AG08395 (cell line): ENCODE measurements at regions not wholly inside any gene's neighbourhood (a gene's known extent, or its start where the extent isn't known, plus 50 kb on each side); places are given as distances from the start of the nearest gene placed in this dataset.

ENCODE experiments used
- DNase-seq: peaks from one replicate; pipeline ENCODE4 v3.0.0; 2012; ENCODE audit warnings: mixed read lengths, low spot score

- DNase-seq: no peak
Observed at GRCh38 chr13:109370496-109370895, 415.9 kb downstream of the IRS2 start.

- DNase-seq: no peak
Observed at GRCh38 chr13:109369353-109370052, 416.9 kb downstream of the IRS2 start.

DNA sequence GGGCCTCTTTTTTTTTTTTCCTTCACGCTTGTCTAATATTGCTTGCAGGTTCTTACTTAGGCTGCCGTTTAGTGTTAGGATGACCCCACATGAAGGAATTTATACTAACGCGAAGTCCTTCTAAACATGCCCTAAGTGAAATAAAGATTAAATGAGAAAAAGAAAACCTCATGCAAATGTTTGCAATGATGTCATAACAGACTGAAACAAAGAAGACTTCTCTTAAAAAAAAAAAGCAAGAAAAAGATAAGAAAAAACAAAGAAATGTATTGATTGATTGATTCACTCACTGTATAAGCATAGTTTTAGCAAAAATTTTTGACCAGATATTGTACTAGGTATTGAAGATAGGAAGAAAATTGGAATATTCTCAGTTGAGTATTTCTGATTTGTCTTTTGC, 418.2 kb downstream of the IRS2 start:
- no peak for DNase-seq

GRCh38 chr13:109366525-109366924, 419.9 kb downstream of the IRS2 start:
- no peak for DNase-seq

DNA sequence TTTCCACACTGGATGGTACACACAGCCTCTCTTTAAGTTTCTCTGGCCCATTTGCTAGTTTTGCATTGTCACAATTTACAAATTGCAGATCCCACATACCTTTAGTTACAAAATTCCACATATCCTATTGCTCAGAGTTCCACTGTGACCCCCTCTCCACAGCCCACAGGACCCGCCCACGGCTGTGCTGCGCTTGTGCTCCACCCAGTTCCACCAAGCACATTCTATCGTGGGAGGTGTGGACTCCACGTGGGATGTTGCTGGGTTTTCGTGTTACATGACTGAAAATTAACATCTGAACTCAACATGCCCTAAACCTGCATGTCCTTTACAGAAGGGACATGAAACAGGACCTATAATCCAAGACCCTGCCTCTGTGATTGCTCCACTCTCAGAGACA, 423.0 kb downstream of the IRS2 start:
- DNase-seq: no peak

DNA sequence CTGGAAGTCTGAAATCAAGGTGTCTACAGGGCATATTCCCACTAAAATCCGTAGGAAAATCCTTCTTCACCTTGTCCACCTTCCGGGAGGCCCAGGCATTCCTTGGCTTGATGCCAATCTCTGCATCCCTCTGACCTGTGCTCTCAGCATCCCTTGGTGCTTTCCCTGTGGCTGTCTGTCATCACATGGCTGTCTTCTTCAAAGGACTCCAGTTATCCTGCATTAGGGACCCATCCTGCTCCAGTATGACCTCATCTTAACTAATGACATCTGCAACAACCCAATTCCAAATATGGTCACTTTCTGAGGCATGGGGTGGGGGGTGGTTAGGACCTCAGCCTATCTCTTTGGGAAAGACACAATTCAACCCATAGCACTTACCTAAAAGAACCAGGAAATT, 423.8 kb downstream of the IRS2 start:
- no peak for DNase-seq

DNA sequence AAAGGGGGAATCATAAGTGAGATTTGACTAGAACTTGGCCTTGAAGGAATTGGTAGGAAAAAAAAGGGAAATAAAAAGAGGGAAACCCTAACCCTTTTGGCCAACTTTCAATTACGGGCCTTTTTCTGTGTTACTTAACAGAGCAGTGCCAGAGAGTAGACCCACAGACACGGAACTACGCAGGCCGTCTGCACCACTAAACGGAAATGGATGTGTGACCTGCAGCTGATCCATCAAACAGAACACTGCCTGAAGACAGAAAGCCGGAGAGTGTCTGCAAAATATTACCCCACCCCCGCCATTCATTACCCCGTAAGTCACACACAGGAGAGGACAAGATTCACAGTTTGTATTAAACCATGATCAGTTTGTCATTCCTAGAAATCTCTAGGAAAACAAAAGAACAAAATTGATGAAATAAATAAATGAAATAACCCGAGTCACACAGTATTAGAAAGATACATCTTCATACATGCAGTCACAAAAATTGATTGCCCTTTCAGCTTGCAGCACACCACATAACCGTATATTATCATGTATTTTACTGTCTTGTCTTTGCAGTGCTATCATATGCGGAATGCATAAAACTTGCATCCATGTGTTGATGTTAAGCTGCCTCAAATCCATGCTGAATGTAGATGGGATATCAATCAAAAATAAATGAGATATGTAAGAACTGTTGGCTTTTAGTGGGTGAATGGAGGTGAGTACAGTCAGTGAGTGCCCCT, 424.7 kb downstream of the IRS2 start:
- no peak for DNase-seq

- no peak for DNase-seq
Observed at GRCh38 chr13:109357751-109358471, 428.5 kb downstream of the IRS2 start.

- no peak for DNase-seq
Observed at GRCh38 chr13:109355875-109356434, 430.4 kb downstream of the IRS2 start.

GRCh38 chr13:109355166-109355565, 431.2 kb downstream of the IRS2 start:
- no peak for DNase-seq

DNA sequence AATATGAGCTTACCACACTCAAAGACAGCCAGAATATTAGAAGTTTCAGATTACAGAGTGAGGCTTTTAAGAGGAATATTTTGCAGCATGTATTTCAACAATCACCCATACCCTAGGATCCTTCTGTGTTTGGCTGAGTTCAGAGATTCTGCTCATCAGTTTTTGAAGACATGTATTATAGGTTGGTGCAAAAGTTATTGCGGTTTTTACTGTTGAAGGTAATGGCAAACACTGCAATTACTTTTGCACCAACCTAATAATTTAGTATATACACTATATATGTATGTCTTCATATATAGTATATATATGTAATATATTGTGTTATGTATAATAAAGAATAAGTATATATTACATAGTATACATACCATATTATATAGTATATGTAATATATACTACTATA, 435.1 kb downstream of the IRS2 start:
- no peak for DNase-seq

- peak; percentile 46 for DNase-seq
Observed at GRCh38 chr13:109348519-109349258, 437.7 kb downstream of the IRS2 start.

GRCh38 chr13:109346060-109346459, 440.3 kb downstream of the IRS2 start:
- no peak for DNase-seq

- DNase-seq: peak; percentile 57
Observed at GRCh38 chr13:109345433-109345941, 440.9 kb downstream of the IRS2 start.

GRCh38 chr13:109344552-109345157, 441.7 kb downstream of the IRS2 start:
- DNase-seq: peak; percentile 63

- DNase-seq: peak; percentile 44
Observed at GRCh38 chr13:109336730-109337129, 449.7 kb downstream of the IRS2 start.

DNA sequence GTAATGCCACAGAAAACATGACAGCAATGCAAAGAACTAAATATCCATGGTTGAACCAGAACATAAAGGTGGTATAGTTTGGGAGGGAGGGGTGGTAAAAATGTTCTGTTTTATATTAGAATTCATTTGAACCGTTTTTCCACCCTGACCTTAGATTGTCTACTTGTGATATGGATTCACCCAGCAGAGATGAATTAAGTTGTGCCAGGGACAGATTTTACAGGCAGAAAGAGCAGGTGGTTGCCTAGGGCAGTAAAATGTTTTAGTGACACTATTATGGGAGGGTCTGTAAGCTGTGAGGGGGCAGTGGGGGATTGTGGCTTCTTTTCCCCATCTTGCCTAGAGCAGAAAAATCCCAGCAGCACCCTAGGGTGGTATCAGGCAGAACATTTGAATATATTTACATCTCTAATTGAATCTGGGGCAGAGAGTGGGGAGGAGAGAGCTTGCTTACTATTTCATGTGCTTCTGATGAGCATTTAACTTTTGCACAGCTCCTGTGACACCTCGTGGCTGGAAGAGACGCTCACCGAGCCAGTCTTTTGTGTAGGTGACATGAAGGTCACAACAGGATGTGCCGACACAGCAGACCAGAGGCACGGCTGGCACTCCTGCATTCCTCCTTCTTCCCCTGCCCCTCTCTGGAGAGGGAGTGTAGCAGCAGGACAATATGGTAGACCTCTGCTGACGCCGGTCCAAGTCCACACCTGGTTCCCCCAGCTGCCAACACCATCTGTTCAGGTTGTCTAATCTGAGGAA, 452.3 kb downstream of the IRS2 start:
- DNase-seq: no peak

DNA sequence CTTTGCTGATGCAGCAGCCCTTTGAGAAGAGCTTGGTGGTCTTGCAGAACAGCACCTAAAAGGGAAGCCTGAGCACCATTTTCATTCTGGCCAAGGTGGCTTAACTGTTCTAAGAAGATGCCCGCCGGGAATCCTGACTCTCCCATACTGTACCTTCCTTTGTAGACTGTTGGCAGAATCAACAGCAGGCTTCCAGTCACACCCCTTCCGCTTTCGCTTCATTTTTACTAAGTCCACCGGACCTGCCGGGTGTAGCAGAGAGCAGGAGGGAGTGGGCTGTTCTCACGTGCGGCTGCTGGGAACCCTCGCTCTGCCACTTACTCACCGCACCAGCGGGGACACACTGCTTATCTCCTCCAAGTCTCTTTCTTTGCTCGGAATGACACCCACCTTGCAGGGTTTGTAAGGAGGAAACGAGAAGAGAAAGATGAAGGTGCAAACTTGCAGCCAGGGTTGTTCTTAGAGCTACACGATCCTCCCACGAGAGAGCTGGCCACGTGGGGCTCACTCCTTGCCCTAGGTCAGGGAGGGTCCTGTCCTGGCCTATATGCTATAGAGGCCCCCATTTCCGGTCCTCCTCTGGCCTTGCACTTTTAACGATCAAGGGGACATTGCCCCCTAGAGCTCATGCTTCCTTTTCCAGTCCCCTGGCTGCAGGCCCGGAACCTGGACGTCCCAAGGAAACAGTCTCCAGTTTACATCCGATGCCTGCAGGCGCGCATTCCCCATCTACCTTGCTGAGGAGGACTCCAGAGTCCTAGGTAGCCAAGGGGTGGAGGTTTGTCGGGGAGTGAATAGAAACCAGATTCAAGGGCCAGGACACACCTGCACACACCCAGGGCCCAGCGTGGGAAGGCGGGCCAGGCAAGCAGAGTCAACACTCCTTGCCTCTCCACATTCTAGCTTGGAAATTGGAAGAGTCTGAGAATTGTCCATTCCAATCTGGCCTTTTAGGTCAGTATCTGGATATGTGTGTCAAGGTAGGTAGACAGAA, 453.6 kb downstream of the IRS2 start:
- no peak for DNase-seq

DNA sequence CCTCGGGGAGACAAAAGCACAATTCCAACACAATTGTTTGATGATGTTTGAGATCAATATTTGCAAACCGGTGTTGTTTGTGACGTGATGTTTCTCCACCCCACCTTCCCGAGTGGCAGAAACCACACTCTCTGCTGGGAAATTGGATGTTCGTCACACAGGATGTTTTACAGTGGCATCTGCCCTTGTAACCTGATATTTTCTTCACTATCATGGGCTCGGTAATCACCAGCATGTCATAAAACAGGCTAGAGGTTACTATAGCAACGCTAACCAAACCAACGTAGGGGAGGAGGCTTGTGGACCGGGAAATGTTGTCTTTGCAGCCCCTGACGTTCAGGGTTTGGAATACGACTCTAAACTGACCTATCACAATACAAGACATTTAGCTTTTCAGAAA, 454.5 kb downstream of the IRS2 start:
- DNase-seq: peak; percentile 34
